ENCODE measurements at regions not wholly inside any gene's neighbourhood (a gene's known extent, or its start where the extent isn't known, plus 50 kb on each side); places are given as distances from the start of the nearest gene placed in this dataset.

DNA sequence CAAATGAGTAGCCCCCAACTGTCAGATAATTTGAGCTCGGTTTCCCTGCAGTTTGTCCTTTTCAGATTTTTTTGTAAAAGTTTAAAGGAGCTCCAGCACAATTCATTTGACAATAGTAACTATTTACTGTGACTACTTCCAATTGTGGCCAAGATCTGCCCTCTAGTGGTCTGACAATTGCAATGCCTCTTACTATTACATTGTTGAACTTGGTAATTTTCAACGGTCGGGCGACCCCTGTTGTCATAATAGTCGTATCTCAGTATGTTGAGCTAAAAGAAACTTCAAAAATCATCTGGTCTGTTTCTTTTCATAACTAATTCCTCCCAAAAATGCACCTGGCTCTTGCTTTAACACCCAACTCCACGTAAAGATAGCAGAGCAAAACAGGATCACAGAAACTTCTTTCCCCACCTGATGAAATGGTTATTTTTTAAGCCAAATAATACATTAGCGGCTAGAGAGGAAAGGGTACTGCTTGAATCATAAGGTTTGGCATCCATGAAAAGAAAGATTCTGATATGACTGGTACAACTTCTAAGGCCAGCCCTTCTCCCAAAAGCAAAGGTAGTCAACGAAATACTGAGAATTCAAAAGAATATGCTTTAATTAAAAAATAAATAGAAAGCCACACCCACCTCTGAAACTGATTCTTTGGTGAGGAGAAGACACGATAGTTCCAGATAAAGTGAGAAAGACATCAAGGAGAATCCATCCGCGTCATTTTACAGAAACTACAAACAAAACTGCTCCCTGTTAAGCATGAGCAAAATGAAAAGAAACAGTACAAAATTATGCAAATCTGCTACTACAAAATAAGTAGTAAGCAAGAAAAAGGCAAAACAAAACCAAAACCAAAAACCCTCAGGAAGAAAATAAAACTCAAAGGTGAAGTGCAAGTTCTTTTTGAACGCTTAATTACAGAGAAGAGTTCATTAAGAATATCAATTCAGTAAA, 76.9 kb upstream of the HTR4 start:
- Histone ChIP-seq H3K27ac (replicated peaks) (no peak overlapping the region), H3K36me3 (no peaks in the 10 kb centered on the region), H3K4me3 (peak overlapping the region; percentile 33), H3K27me3 (ENCODE audit: low read depth) (no peaks in the 10 kb centered on the region), H3K4me1 (peaks cover 17% of the 10 kb centered on the region), H3K9me3 (replicated peaks) (no peaks in the 10 kb centered on the region)
- DNase-seq: peak; percentile 32
- intact Hi-C loops (cut with micrococcal nuclease): loop anchor here (2.0 to 10.0 kb wide), 3 partner anchors 286 to 552 kb away; no protein-coding TSS in a partner anchor
- TF ChIP-seq, protein P1, sequence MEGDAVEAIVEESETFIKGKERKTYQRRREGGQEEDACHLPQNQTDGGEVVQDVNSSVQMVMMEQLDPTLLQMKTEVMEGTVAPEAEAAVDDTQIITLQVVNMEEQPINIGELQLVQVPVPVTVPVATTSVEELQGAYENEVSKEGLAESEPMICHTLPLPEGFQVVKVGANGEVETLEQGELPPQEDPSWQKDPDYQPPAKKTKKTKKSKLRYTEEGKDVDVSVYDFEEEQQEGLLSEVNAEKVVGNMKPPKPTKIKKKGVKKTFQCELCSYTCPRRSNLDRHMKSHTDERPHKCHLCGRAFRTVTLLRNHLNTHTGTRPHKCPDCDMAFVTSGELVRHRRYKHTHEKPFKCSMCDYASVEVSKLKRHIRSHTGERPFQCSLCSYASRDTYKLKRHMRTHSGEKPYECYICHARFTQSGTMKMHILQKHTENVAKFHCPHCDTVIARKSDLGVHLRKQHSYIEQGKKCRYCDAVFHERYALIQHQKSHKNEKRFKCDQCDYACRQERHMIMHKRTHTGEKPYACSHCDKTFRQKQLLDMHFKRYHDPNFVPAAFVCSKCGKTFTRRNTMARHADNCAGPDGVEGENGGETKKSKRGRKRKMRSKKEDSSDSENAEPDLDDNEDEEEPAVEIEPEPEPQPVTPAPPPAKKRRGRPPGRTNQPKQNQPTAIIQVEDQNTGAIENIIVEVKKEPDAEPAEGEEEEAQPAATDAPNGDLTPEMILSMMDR (IDR thresholded peaks at IDR 0.05; ENCODE audit: borderline replicate concordance): peak; percentile 96

DNA sequence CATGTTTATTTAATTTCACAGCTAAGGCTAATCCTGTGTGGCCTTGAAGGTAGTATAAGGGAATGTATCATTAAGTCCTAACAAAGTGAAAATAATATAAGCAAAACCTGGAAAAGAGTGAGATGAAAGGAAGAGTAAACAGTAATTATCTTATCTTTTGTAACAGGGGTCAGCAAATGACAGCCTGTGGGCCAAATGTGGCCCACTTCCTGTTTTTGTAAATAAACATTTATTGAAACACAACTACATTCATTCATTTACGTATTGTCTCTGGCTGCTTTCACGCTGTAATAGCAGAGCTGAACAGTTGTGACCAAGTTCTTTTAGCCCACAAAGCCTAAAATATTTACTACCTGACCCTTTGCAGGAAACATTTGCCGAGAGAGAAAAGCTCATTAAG, 78.4 kb upstream of the HTR4 start:
- H3K9me3 ChIP-seq (replicated peaks): no peaks in the 10 kb centered on the region
- H3K4me1 ChIP-seq: peaks cover 29% of the 10 kb centered on the region
- H3K27ac ChIP-seq (replicated peaks): no peak overlapping the region
- no peak for DNase-seq
- H3K4me3 ChIP-seq: no peak overlapping the region
- TF ChIP-seq, protein P1 (IDR thresholded peaks at IDR 0.05; ENCODE audit: borderline replicate concordance): no peak
- no peaks in the 10 kb centered on the region for H3K27me3 ChIP-seq (ENCODE audit: low read depth)
- H3K36me3 ChIP-seq: no peaks in the 10 kb centered on the region
- intact Hi-C loops (cut with micrococcal nuclease): loop anchor here (10.0 kb wide), 1 partner anchor 382 kb away; no protein-coding TSS in a partner anchor

DNA sequence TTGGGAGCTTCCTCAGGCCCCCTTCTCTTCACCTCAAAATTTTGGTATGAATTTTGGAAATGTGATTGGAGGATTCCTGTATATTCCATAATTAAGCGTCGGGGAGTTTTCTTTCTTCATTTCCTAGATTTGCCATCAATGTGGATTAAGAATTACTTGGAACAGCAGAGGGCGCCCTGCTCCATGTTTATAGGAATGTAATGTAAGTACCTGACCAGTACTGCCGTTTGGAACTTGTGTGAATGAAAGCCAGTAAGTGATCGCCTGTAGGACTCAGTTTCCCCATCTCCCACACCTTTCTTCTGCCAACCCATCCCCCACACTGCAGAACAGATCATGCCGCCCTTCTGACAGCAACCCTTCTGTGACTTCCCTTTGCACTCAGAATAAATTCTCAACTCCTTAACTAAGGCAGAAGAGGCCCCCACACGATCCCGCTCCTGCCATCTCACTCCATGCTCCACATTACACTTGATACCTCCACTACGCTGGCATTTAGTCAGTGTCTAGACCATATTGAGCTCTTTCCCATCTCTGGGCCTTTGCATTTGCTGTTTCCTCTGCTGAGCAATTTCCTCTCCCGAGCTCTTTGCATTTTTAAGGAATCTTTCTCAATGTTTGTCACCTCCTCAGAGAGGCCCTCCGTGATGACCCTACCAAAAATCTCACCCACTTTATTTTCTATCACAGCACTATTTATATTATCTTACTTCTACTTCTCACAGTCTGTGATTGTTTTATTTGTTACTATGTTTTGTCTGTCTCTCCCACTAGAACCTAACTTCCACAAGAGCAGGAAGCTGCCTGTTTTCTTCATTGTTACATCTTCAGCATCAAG, 79.5 kb upstream of the HTR4 start:
- Histone ChIP-seq H3K36me3 (no peaks in the 10 kb centered on the region), H3K27me3 (ENCODE audit: low read depth) (no peaks in the 10 kb centered on the region), H3K27ac (replicated peaks) (no peak overlapping the region), H3K4me3 (no peak overlapping the region), H3K9me3 (replicated peaks) (no peaks in the 10 kb centered on the region), H3K4me1 (peaks cover 29% of the 10 kb centered on the region)
- intact Hi-C loops (cut with micrococcal nuclease): loop anchor here (10.0 kb wide), 1 partner anchor 381 kb away; no protein-coding TSS in a partner anchor
- DNase-seq: peak; percentile 52
- TF ChIP-seq, protein P1 (IDR thresholded peaks at IDR 0.05; ENCODE audit: borderline replicate concordance): peak; percentile 76

DNA sequence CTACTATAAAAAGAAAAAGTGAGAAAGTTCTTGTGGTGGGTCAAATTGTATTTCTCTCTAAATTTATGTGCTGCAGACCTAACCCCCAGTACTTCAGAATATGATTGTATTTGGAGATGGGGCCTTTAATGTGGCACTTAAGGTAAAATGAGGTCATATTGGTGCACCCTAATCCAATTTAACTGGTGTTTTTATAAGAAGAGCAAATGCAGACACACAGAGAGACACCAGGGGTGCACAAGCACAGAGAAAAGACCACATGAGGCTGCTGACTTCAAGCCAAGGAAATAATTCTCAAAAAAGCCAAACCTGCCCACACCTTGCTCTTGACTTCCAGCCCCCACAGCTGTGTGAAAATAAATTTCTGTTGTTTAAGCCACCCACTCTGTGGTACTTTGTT, 80.2 kb upstream of the HTR4 start:
- Histone ChIP-seq H3K4me1 (peaks cover 30% of the 10 kb centered on the region), H3K36me3 (no peaks in the 10 kb centered on the region), H3K27ac (replicated peaks) (no peak overlapping the region), H3K4me3 (no peak overlapping the region), H3K27me3 (ENCODE audit: low read depth) (no peaks in the 10 kb centered on the region), H3K9me3 (replicated peaks) (no peaks in the 10 kb centered on the region)
- TF ChIP-seq, protein P1 (IDR thresholded peaks at IDR 0.05; ENCODE audit: borderline replicate concordance): no peak
- no peak for DNase-seq
- intact Hi-C loops (cut with micrococcal nuclease): loop anchor here (10.0 kb wide), 1 partner anchor 380 kb away; no protein-coding TSS in a partner anchor

DNA sequence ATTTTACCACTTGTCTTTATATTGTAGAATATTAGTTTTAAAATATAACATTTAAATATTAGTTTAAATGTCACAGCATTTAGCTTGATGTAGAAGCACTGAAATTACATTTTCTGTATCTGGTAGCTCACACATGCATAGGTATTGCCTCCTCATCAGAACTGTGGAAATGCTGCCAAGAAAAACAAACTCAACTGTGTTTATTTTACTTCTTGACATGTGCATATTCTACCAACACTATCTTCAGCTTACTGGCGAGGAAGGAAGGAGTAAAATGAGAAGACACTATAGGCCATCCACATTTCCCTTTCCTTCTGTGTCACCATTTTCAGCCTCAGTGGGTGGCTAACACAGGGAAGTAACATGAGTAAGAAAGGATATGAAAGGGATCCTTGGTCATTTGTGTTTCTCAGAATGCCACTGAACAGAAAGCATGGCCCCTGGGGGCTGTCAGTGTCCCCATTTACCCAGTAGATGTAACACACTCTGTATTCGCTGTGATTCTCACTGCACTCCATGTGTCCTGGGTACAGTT, 81.0 kb upstream of the HTR4 start:
- intact Hi-C loops (cut with micrococcal nuclease): loop anchor here (5.0 to 10.0 kb wide), 2 partner anchors 297 to 379 kb away; no protein-coding TSS in a partner anchor
- Histone ChIP-seq H3K27me3 (ENCODE audit: low read depth) (no peaks in the 10 kb centered on the region), H3K4me3 (no peak overlapping the region), H3K9me3 (replicated peaks) (no peaks in the 10 kb centered on the region), H3K4me1 (peaks cover 38% of the 10 kb centered on the region), H3K27ac (replicated peaks) (no peak overlapping the region), H3K36me3 (no peaks in the 10 kb centered on the region)
- no peak for DNase-seq
- TF ChIP-seq, protein P1 (IDR thresholded peaks at IDR 0.05; ENCODE audit: borderline replicate concordance): no peak

Data from left ventricle myocardium inferior (tissue), 1 donor.